NCI-H524 (cell line): ENCODE measurements at regions not wholly inside any gene's neighbourhood (a gene's known extent, or its start where the extent isn't known, plus 50 kb on each side); places are given as distances from the start of the nearest gene placed in this dataset.

Source experiments
- DNase-seq, 2 experiments: peaks; one replicate each; lab custom pipeline; 2025; lab: John Stamatoyannopoulos, UW

- DNase-seq = no peak
Measured at GRCh38 chr22:49049691-49050090, 778.0 kb downstream of the BRD1 start.

- DNase-seq = no peak
Measured at GRCh38 chr22:49048591-49048990, 779.1 kb downstream of the BRD1 start.

DNA sequence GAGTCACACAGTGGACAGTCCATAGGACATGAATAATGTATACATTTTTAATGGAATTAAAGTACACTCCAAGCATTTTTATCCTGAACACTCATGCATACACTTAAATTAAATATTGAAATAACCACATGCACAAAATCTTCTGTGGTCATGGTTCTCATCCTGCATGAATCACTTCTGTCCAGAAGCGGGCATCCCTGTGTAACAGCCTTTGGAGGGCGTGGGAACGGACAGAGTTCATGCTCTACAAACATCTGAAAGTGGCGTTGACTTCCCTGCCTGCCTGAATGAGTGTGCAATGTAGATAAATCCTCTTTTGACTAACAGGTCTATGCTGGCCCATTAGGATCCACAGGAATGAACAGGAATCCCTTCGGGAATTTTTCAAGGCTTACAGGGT lies 780.2 kb downstream of the BRD1 start:
- DNase-seq = no peak

DNA sequence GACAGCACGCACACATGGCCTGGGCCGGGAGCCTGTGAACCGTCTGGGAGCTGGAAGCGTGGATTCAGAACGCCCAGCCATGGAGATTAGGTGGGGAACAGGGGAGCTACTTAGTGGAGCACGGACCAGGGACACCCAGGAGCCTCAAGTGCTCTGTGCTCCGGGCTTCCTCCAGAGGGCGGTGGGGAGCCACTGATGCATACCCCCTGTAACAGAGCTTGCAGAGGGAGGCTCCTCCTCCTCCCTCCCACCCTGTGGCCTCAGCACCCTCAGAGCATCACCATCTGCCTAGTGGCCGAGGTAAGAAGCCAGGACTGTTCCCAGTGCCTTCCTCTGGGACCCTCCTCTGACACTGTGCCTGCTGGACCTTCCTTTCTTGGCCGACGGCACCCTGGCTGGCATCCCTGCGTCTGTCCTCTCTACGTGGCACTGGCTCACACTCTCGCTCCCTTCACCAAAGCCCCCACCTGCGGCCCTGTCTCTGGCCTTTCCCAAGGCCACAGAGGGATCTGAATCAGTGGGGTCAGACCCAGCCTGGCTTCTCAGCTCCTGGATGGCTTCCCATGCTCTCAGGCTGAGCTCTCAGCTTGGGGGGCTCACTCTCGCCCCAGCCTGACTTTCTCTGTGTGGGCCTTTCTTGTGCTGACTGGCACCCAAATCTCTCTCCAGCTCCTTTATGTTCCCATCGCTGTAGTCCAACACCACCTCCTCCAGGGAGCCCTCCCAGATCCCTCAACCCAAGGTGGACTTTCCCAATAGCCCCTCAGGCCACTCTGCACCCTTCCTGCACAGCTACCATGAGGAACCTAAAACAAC lies 780.9 kb downstream of the BRD1 start:
- DNase-seq = peak; percentile 78 to 96

GRCh38 chr22:49046000-49046545 lies 781.6 kb downstream of the BRD1 start:
- DNase-seq = no peak

GRCh38 chr22:49045276-49045675 lies 782.4 kb downstream of the BRD1 start:
- peak in 1 of 2 experiments; percentile 16 for DNase-seq

- DNase-seq = no peak
Measured at GRCh38 chr22:49044776-49045175, 782.9 kb downstream of the BRD1 start.

- DNase-seq = no peak
Measured at GRCh38 chr22:49044091-49044490, 783.6 kb downstream of the BRD1 start.

GRCh38 chr22:49042877-49043859 lies 784.5 kb downstream of the BRD1 start:
- DNase-seq = no peak

DNA sequence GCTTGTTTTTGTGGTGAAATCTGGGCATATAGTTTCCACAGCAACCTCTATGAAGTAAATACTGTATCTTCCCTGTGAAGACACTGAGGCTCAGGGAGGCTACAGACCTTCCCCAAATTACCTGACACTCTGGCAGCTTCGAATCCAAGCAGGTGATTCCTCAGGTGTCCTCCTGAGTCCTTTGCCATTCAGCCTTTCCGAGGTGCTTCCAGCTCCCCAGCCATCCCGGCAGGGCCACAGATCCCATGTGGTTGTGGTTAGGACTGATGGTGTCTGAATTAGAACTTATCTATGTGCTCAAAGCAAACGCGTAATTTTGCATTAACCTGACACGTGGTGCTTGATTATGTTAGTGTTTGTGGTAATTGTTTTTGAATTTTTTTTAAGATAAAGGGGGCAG lies 785.6 kb downstream of the BRD1 start:
- no peak for DNase-seq

GRCh38 chr22:49040754-49041467 lies 786.8 kb downstream of the BRD1 start:
- DNase-seq = no peak

DNA sequence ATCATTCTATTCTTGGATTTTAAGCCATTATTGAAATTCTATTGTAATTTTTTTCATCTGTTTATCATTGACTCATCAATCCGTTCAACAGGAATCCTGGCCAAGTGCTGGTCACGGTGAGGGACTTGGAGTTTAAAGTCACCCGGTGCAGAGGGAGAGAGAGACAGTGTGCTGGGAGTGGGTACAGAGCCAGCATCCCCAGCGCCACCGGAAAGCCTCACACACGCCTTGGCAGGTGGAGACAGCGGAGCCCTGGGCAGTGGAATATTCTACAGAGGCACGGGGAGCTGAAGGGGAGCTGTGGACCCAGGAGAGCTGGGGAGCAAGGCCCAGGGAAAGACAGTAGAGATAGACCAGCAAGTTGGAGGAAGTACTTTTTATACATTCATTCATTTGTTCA lies 787.6 kb downstream of the BRD1 start:
- DNase-seq = no peak

DNA sequence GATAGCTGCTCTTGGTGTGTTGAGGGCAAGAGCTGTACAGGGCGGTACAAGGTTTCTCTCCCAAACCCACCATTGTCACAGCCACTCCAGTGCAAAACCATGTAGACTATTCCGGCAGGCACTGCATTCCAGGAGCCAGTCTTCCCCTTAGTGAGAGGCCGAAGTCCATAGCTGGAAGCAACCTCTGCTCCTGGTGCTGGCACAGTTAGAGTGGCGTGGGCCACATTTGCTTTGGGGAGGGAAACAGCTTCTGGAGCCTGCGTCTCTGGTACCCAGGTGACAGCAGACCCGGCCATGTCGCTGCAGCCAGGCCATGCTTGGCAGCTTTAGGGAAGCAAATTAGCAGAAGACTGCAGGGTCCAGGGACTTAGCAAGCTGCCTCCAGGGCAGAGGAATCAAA lies 788.0 kb downstream of the BRD1 start:
- no peak for DNase-seq

DNA sequence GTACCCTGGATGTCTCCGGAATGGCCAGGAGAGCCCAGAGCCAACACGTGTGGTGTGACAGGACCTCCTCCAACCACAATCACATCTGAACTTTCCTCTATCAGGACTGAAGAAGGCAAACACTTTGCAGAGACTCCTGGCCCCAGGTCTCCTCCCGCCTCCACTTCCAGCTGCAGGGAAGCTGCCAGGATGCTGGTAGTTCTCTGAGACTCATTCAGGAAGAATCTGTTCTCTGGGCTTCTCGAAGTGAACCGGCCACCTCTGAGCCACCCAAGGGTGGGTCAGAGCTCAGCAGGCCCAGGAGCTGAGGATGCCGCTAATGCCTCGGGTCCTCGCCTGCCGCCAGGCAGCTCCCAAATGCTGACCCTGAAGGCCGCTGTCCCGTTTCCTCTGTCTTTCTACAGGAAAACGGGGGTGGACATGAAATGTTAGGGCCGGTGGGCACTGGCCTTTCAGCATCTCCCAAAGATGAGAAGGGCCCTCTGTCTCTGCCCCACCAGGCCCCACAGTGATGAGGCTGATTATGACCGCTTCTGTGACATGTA lies 789.9 kb downstream of the BRD1 start:
- no peak for DNase-seq

DNA sequence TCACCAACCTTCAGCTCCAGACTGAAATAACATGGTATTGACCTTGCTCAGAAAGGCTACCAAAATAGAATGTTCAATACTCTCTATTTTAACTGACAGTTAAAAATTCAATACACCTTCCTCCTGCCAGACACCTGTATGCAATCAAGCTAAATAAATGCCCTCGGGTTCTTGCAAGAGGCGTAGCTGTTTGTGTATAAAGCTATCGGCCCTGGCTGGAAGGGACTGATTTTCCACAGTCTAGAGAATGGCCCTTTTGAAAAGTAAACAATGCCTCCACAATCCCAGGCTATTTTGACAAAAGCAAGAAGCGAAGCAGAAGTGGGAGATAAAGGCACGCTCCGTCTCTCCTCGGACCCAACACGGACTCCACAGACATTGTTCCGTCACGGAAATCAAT lies 791.2 kb downstream of the BRD1 start:
- no peak for DNase-seq

- DNase-seq = no peak
Measured at GRCh38 chr22:49035818-49036457, 791.7 kb downstream of the BRD1 start.

GRCh38 chr22:49034836-49035817 lies 792.5 kb downstream of the BRD1 start:
- DNase-seq = no peak

DNA sequence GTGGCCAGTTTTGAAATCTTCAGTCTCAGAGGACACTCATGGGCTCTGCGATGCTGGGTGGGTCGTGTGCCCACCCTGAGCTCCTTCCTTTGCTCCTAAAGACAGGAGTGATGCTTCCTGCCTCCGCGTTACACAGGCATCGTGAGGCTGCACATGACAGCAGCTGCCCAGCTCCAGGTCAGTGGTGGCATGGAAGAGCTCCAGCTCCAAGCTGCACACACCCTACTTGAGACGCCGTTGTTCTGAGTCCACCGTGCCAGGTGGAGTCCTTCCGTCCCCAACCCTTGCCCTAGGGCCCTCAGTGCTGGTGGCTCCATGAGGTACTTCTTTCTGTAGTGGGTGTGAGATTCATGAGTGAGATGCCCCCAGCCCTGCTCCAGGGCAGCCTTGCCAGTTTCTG lies 794.1 kb downstream of the BRD1 start:
- DNase-seq = no peak

DNA sequence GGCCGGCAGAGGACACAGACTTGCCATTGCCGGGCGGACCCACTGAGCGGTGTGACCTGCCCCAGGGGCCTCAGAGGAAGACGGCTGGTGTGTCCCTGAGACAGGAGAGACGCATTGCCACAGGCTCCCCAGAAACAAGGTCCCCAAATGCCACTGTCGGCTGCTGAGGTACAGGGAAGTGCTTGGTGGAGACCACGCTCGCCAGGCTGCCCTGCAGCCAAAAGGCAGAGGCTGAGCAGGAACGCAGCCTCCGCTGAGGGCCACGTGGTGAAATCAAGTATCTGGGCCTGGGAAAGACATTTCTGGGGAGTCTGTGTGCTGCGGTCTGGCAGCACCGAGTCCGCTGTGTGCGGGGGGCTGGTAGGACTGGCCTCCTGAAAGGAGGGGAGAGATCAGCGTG lies 794.9 kb downstream of the BRD1 start:
- no peak for DNase-seq

DNA sequence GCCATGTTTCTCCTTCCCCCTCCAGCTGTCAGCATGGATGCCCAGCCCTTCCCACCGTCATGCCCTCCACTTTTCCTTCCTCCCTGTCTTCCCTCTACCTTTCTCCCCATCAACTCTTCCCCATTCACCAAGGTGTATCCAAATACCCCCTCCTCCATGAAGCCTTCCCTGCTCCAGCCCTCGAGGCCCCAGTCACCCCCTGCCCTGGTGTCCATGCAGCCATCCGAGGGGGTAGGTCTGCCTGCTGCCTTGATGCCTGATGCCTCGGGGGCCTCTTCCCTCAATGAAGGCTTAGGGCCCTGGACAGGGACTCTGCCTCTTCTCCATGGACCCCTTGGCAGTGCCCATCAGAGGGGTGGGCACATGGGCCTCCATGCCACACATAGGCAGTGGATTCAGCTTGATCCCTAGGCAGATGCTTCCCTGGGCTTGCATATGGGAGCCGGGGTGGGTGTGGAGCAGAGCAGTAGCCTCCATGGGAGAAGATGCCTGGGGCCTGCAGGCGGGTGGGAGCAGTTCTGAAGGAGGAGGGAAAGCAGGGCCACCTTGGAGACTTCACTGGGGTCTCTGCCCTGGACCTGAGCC lies 795.8 kb downstream of the BRD1 start:
- no peak for DNase-seq
